Tongue (tissue), 1 donor: ENCODE measurements at regions not wholly inside any gene's neighbourhood (a gene's known extent, or its start where the extent isn't known, plus 50 kb on each side); places are given as distances from the start of the nearest gene placed in this dataset.
"Not testable (repeated sequence)": the region's sequence is repeated elsewhere in the genome, so short reads cannot be mapped to it uniquely, and the experiment has no call there.

Source experiments
- DNase-seq: peaks from one replicate; pipeline ENCODE4 v3.0.0-alpha.2; 2015

GRCh38 chr3:23709987-23710386, 95.8 kb upstream of the UBE2E1 start:
- DNase-seq = no peak

- peak; percentile 89 for DNase-seq
Measured at GRCh38 chr3:23710555-23710954, 95.2 kb upstream of the UBE2E1 start.

GRCh38 chr3:23711916-23712494, 93.8 kb upstream of the UBE2E1 start:
- no peak for DNase-seq

- peak; percentile 53 for DNase-seq
Measured at GRCh38 chr3:23712656-23713559, 92.8 kb upstream of the UBE2E1 start.

- DNase-seq = no peak
Measured at GRCh38 chr3:23713641-23714040, 92.1 kb upstream of the UBE2E1 start.

GRCh38 chr3:23720059-23720458, 85.7 kb upstream of the UBE2E1 start:
- no peak for DNase-seq

GRCh38 chr3:23720885-23721284, 84.9 kb upstream of the UBE2E1 start:
- no peak for DNase-seq

GRCh38 chr3:23723141-23723540, 82.6 kb upstream of the UBE2E1 start:
- no peak for DNase-seq

GRCh38 chr3:23723930-23724329, 81.8 kb upstream of the UBE2E1 start:
- no peak for DNase-seq

GRCh38 chr3:23726811-23727548, 78.8 kb upstream of the UBE2E1 start:
- DNase-seq = no peak

- peak; percentile 37 for DNase-seq
Measured at GRCh38 chr3:23728601-23729117, 77.1 kb upstream of the UBE2E1 start.

- not testable (repeated sequence) for DNase-seq
Measured at GRCh38 chr3:23729362-23729761, 76.4 kb upstream of the UBE2E1 start.

- no peak for DNase-seq
Measured at GRCh38 chr3:23734481-23734880, 71.3 kb upstream of the UBE2E1 start.

- DNase-seq = no peak
Measured at GRCh38 chr3:23735062-23735461, 70.7 kb upstream of the UBE2E1 start.

GRCh38 chr3:23735535-23736326, 70.0 kb upstream of the UBE2E1 start:
- peak; percentile 59 for DNase-seq

- DNase-seq = no peak
Measured at GRCh38 chr3:23738944-23739343, 66.8 kb upstream of the UBE2E1 start.

- no peak for DNase-seq
Measured at GRCh38 chr3:23739536-23739935, 66.2 kb upstream of the UBE2E1 start.

- no peak for DNase-seq
Measured at GRCh38 chr3:23740517-23740965, 65.2 kb upstream of the UBE2E1 start.

GRCh38 chr3:23741036-23741706, 64.6 kb upstream of the UBE2E1 start:
- peak; percentile 45 for DNase-seq

GRCh38 chr3:23743141-23743784, 62.5 kb upstream of the UBE2E1 start:
- no peak for DNase-seq

GRCh38 chr3:23746441-23746840, 59.3 kb upstream of the UBE2E1 start:
- DNase-seq = no peak
